ENCODE measurements at regions not wholly inside any gene's neighbourhood (a gene's known extent, or its start where the extent isn't known, plus 50 kb on each side); places are given as distances from the start of the nearest gene placed in this dataset.

DNA sequence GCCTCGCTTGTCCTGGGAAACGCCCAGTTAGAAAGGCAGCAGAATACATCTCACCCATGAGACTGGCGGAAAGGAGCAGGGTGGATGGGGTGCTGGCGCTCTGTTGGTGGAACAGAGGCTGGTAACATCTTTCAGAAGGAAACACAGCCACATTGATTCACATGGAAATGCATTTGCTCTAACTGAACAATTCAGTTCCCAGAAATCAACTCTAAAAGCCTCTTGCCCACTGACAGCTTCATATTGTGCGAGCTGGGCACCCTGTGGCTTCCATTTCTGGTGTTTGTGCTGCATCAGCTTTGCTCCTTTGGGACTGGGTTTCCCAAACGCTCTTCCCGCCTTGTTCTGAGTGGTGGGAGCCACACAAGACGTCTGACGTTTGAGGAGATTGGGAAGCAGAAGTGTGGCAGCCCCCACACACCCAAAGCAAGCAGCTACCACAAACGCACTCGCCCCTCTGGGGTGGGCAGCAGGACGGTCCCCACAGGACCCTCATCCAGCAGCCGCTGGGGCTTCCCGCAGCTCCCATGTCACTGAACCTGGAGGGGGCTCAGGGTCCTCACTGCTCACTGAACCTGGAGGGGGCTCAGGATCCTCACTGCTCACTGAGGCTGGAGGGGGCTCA lies 229.5 kb downstream of the ERMARD start:
- no peaks in the 10 kb centered on the region for H3K27me3 ChIP-seq
- no peaks in the 10 kb centered on the region for H3K4me1 ChIP-seq
- H3K9me3 ChIP-seq = no peaks in the 10 kb centered on the region
- intact Hi-C loops (cut with DNase I; ENCODE audit: low total_unique reads) = no loop called here
- H3K4me3 ChIP-seq = no peak overlapping the region
- 88% methylated on average over 14 of the region's 14 CpGs for WGBS, 2 donors
- no peak for DNase-seq
- H3K36me3 ChIP-seq (ENCODE audit: low read depth, missing control alignments) = no peaks in the 10 kb centered on the region
- H3K27ac ChIP-seq = no peak overlapping the region
- TF ChIP-seq POLR2A (IDR thresholded peaks at IDR 0.05) = no peak
- TF ChIP-seq, protein P1, sequence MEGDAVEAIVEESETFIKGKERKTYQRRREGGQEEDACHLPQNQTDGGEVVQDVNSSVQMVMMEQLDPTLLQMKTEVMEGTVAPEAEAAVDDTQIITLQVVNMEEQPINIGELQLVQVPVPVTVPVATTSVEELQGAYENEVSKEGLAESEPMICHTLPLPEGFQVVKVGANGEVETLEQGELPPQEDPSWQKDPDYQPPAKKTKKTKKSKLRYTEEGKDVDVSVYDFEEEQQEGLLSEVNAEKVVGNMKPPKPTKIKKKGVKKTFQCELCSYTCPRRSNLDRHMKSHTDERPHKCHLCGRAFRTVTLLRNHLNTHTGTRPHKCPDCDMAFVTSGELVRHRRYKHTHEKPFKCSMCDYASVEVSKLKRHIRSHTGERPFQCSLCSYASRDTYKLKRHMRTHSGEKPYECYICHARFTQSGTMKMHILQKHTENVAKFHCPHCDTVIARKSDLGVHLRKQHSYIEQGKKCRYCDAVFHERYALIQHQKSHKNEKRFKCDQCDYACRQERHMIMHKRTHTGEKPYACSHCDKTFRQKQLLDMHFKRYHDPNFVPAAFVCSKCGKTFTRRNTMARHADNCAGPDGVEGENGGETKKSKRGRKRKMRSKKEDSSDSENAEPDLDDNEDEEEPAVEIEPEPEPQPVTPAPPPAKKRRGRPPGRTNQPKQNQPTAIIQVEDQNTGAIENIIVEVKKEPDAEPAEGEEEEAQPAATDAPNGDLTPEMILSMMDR (IDR thresholded peaks at IDR 0.05) = no peak

DNA sequence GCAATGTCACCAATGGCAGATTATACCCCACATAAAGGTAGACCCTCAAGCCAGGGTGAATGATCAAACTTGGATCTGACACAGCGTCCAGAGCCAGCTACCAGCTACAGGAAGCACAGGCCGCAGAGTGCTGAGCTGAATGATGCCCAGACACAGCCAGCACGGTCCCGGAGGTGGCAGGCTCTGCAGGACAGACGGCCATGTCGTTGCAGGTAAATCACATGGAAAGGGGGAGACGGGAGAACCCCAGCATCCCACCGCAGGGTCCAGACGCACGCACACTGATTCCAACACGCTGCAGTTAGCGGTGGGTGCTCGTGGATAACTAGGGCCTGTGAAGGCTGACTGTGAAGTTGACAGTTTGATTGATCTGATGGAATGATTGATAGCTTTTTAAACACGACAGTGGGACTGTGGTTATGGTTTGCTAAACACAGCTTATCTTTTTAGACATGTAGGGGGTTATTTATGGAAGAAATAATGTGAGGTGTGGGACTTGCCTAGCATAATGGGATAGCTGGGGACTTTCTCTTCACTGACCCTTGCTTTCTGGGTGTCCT lies 228.5 kb downstream of the ERMARD start:
- H3K4me1 ChIP-seq = no peaks in the 10 kb centered on the region
- WGBS, 2 donors = 73 to 90% methylated on average over 12 to 14 of the region's 14 CpGs
- H3K9me3 ChIP-seq = no peaks in the 10 kb centered on the region
- no peaks in the 10 kb centered on the region for H3K27me3 ChIP-seq
- intact Hi-C loops (cut with DNase I; ENCODE audit: low total_unique reads) = no loop called here
- TF ChIP-seq, protein P1 (IDR thresholded peaks at IDR 0.05) = no peak
- no peak for TF ChIP-seq POLR2A (IDR thresholded peaks at IDR 0.05)
- H3K36me3 ChIP-seq (ENCODE audit: low read depth, missing control alignments) = no peaks in the 10 kb centered on the region
- no peak overlapping the region for H3K4me3 ChIP-seq
- H3K27ac ChIP-seq = no peak overlapping the region
- DNase-seq = no peak

DNA sequence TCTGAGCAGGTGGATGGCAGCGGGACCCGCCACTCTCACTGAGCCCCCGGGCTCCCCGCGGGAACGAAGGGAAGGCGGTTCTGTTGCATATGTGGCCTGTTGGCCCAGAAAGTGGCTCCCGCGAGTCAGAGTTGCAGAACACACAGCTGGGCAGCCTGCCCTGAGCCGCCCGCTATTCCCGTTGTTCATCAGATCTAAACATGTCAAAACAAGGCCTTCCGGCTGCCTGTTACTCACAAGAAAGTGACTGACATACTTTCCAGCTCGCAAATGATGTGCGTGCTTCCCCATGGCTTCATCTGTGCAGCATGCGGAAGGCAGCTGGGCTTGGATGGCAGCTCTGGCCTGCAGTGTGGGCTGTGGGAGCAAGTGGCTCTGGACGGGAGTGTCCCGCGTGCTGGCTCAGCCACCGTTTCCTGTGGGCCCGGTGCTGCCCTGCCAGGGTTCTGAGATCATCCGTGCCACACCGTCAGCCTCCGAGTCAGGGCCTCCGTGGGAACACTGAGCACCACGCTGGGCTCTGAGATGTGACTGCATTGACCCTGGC lies 227.3 kb downstream of the ERMARD start:
- 85 to 93% methylated on average over 16 to 26 of the region's 26 CpGs for WGBS, 2 donors
- intact Hi-C loops (cut with DNase I; ENCODE audit: low total_unique reads) = no loop called here
- TF ChIP-seq POLR2A (IDR thresholded peaks at IDR 0.05) = no peak
- TF ChIP-seq, protein P1 (IDR thresholded peaks at IDR 0.05) = no peak
- H3K4me3 ChIP-seq = no peak overlapping the region
- no peak overlapping the region for H3K27ac ChIP-seq
- H3K9me3 ChIP-seq = no peaks in the 10 kb centered on the region
- no peak for DNase-seq
- no peaks in the 10 kb centered on the region for H3K27me3 ChIP-seq
- H3K36me3 ChIP-seq (ENCODE audit: low read depth, missing control alignments) = no peaks in the 10 kb centered on the region
- no peaks in the 10 kb centered on the region for H3K4me1 ChIP-seq

GRCh38 chr6:169977434-169978265 lies 226.2 kb downstream of the ERMARD start:
- intact Hi-C loops (cut with DNase I; ENCODE audit: low total_unique reads) = no loop called here
- TF ChIP-seq POLR2A (IDR thresholded peaks at IDR 0.05) = no peak
- TF ChIP-seq, protein P1 (IDR thresholded peaks at IDR 0.05) = no peak
- no peak for DNase-seq

More at GRCh38 chr6:169977434-169978265, 226.2 kb downstream of the ERMARD start:
- H3K4me1 ChIP-seq = no peaks in the 10 kb centered on the region
- H3K9me3 ChIP-seq = no peaks in the 10 kb centered on the region
- 88 to 91% methylated on average over 24 to 28 of the region's 28 CpGs for WGBS, 2 donors
- H3K27me3 ChIP-seq = no peaks in the 10 kb centered on the region
- H3K27ac ChIP-seq = no peak overlapping the region
- H3K36me3 ChIP-seq (ENCODE audit: low read depth, missing control alignments) = no peaks in the 10 kb centered on the region
- no peak overlapping the region for H3K4me3 ChIP-seq

Measured in testis (tissue), 2 donors.